Duodenal mucosa (tissue), 2 donors: ENCODE measurements at regions not wholly inside any gene's neighbourhood (a gene's known extent, or its start where the extent isn't known, plus 50 kb on each side); places are given as distances from the start of the nearest gene placed in this dataset.

Experiments used
- H3K27ac ChIP-seq: one replicate; pipeline ENCODE4 v1.7.0; 2013; ENCODE audit warnings: low read depth, low read length
- H3K27me3 ChIP-seq, 2 donors: one replicate each; pipeline ENCODE4 v1.7.0; 2013; ENCODE audit warnings: low read length in 2 of 2, control low read depth in 1 of 2; ENCODE audit not compliant: insufficient read depth in 2 of 2, control insufficient read depth in 1 of 2
- H3K36me3 ChIP-seq, 2 donors: one replicate each; pipeline ENCODE4 v1.7.0; 2013; ENCODE audit warnings: low read length in 2 of 2, control low read depth in 1 of 2; ENCODE audit not compliant: insufficient read depth in 2 of 2, control insufficient read depth in 1 of 2
- H3K4me1 ChIP-seq, 2 donors: one replicate each; pipeline ENCODE4 v1.7.0; 2013; ENCODE audit warnings: low read length in 2 of 2, control low read depth in 1 of 2; ENCODE audit not compliant: insufficient read depth in 2 of 2, control insufficient read depth in 1 of 2
- H3K4me3 ChIP-seq, 2 donors: one replicate each; pipeline ENCODE4 v1.7.0; 2013; ENCODE audit warnings: low read length in 2 of 2, low read depth in 1 of 2
- H3K9ac ChIP-seq, 2 donors: one replicate each; pipeline ENCODE4 v1.7.0; 2013; ENCODE audit warnings: low read length in 2 of 2, low read depth in 1 of 2
- H3K9me3 ChIP-seq, 2 donors: one replicate each; pipeline ENCODE4 v1.7.0; 2013; ENCODE audit warnings: low read length in 2 of 2, control low read depth in 1 of 2; ENCODE audit not compliant: control insufficient read depth in 1 of 2

GRCh38 chr3:110101361-110101760 is 764.0 kb upstream of the DPPA4 start:
- H3K4me1 ChIP-seq: no peaks in the 10 kb centered on the region
- H3K27ac ChIP-seq: no peak overlapping the region
- no peaks in the 10 kb centered on the region for H3K9me3 ChIP-seq
- H3K9ac ChIP-seq: no peak overlapping the region
- H3K27me3 ChIP-seq: no peaks in the 10 kb centered on the region
- H3K4me3 ChIP-seq: no peak overlapping the region
- H3K36me3 ChIP-seq: no peaks in the 10 kb centered on the region

GRCh38 chr3:110106805-110107204 is 769.5 kb upstream of the DPPA4 start:
- Histone ChIP-seq H3K9me3 (no peaks in the 10 kb centered on the region), H3K4me1 (no peaks in the 10 kb centered on the region), H3K27ac (no peak overlapping the region), H3K4me3 (no peak overlapping the region), H3K36me3 (no peaks in the 10 kb centered on the region), H3K27me3 (no peaks in the 10 kb centered on the region), H3K9ac (no peak overlapping the region)

DNA sequence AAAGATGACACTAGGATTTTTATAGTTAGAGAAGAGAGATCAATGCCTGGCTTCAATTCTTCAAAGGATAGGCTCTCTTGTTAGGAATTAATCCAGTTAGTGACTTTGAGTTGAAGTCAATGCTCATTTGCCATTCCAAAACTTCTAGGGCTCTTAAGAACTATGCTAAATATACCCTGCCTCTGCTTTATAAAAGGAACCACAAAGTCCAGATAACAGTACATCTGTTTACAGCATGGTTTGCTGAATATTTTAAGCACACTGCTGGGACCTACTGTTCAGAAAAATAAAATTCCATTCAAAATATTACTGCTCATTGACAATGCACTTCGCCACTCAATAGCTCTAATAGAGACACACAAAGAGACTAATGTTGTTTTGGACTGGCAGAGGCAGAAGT is 786.6 kb upstream of the DPPA4 start:
- no peaks in the 10 kb centered on the region for H3K9me3 ChIP-seq
- no peaks in the 10 kb centered on the region for H3K36me3 ChIP-seq
- H3K9ac ChIP-seq: no peak overlapping the region
- no peaks in the 10 kb centered on the region for H3K27me3 ChIP-seq
- H3K27ac ChIP-seq: no peak overlapping the region
- no peaks in the 10 kb centered on the region for H3K4me1 ChIP-seq
- no peak overlapping the region for H3K4me3 ChIP-seq

DNA sequence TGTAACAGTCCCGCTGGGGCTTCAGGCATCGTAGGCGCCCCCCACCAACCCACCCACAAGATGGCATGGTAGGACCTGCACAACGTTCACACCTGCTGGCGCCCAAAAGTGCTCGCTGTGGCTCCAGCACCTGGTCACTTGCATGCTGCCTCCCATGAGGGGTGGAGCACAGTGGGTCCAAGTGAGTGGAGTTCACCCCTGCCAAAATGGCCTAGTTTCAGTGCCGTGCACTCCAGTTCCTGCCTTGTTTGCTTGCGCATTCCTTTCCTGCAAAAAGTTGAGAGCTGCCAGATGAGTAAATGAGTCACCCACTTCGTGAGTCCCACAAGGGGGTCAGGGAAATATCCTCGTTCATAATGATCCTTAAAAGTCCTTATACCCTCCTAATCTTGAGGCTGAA is 788.7 kb upstream of the DPPA4 start:
- H3K9me3 ChIP-seq: no peaks in the 10 kb centered on the region
- H3K4me1 ChIP-seq: no peaks in the 10 kb centered on the region
- no peak overlapping the region for H3K9ac ChIP-seq
- H3K36me3 ChIP-seq: no peaks in the 10 kb centered on the region
- no peak overlapping the region for H3K27ac ChIP-seq
- no peaks in the 10 kb centered on the region for H3K27me3 ChIP-seq
- no peak overlapping the region for H3K4me3 ChIP-seq

- no peak overlapping the region for H3K27ac ChIP-seq
- H3K9me3 ChIP-seq: peaks cover 0 to 4% of the 10 kb centered on the region in 2 donors
- H3K4me3 ChIP-seq: no peak overlapping the region
- no peaks in the 10 kb centered on the region for H3K27me3 ChIP-seq
- no peaks in the 10 kb centered on the region for H3K36me3 ChIP-seq
- no peaks in the 10 kb centered on the region for H3K4me1 ChIP-seq
- H3K9ac ChIP-seq: no peak overlapping the region
These were observed 796.6 kb upstream of the DPPA4 start for GRCh38 chr3:110133971-110134370.

GRCh38 chr3:110139048-110139447 is 801.7 kb upstream of the DPPA4 start:
- H3K9me3 ChIP-seq: peaks cover 0 to 4% of the 10 kb centered on the region in 2 donors
- H3K27ac ChIP-seq: no peak overlapping the region
- no peak overlapping the region for H3K4me3 ChIP-seq
- no peaks in the 10 kb centered on the region for H3K27me3 ChIP-seq
- no peaks in the 10 kb centered on the region for H3K36me3 ChIP-seq
- H3K9ac ChIP-seq: no peak overlapping the region
- no peaks in the 10 kb centered on the region for H3K4me1 ChIP-seq

DNA sequence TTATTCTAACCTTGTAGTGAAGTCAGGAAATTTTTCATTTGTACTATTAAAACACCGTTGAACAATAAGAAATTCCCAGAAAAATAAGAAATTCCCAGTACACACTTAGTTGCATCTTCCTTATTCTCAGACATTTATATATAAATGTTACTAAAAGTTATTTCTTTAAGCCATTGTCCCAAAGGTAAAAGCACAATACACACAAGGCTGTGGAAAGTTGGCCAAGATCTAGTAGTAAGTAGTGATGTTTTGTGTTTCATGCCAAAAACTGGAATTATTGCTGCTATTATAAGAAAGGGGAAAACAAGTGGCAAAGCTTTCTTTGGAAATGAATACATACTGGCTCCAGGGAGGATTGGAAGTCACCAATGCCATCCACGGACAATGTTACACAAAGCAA is 802.5 kb upstream of the DPPA4 start:
- Histone ChIP-seq H3K27me3 (no peaks in the 10 kb centered on the region), H3K9ac (no peak overlapping the region), H3K4me1 (no peaks in the 10 kb centered on the region), H3K4me3 (no peak overlapping the region), H3K27ac (no peak overlapping the region), H3K9me3 (peaks cover 0 to 4% of the 10 kb centered on the region in 2 donors), H3K36me3 (no peaks in the 10 kb centered on the region)

DNA sequence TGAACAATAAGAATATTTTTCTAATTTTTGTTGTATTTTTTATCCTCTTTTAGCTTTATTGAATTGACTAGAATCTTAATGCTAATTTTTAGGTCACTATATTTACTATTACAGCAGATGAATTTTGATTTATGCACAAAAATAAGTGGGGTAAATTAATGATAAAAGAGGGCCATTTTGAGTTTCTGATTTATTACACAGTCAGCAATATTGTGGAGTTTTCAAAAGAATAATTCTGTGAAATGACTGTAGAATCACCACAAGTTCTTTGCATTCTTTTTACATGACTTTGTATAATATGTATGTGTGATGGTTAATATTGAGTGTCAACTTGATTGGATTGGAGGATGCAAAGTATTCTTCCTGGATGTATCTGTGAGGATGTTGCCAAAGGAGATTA is 812.4 kb upstream of the DPPA4 start:
- H3K4me1 ChIP-seq: no peaks in the 10 kb centered on the region
- H3K36me3 ChIP-seq: no peaks in the 10 kb centered on the region
- H3K27me3 ChIP-seq: no peaks in the 10 kb centered on the region
- peaks cover 0 to 3% of the 10 kb centered on the region in 2 donors for H3K9me3 ChIP-seq
- no peak overlapping the region for H3K9ac ChIP-seq
- no peak overlapping the region for H3K4me3 ChIP-seq
- H3K27ac ChIP-seq: no peak overlapping the region

DNA sequence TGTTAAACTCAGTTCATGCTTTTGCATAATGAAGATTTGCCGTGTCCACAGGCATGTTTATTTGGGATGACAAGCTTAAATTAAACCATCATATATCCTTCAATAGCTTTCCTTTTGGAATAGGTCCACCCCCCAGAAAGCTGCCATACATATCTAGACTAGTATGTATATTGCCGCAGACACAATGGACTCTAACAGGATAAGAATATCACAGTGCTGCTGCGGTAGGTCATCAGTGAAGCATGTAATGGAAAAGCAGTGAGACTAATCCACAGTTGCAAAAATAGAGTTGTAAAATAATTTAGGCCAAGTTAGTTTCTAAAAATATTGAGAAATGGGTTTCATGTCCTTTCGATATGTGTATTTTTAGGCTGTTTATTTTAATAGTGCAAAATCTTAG is 819.9 kb upstream of the DPPA4 start:
- Histone ChIP-seq H3K4me3 (no peak overlapping the region), H3K27me3 (no peaks in the 10 kb centered on the region), H3K4me1 (no peaks in the 10 kb centered on the region), H3K9ac (no peak overlapping the region), H3K27ac (no peak overlapping the region), H3K36me3 (no peaks in the 10 kb centered on the region), H3K9me3 (no peaks in the 10 kb centered on the region)

- Histone ChIP-seq H3K4me3 (no peak overlapping the region), H3K36me3 (no peaks in the 10 kb centered on the region), H3K9me3 (no peaks in the 10 kb centered on the region), H3K27me3 (no peaks in the 10 kb centered on the region), H3K27ac (no peak overlapping the region), H3K9ac (no peak overlapping the region), H3K4me1 (no peaks in the 10 kb centered on the region)
These were observed 827.5 kb upstream of the DPPA4 start for GRCh38 chr3:110164632-110165369.

DNA sequence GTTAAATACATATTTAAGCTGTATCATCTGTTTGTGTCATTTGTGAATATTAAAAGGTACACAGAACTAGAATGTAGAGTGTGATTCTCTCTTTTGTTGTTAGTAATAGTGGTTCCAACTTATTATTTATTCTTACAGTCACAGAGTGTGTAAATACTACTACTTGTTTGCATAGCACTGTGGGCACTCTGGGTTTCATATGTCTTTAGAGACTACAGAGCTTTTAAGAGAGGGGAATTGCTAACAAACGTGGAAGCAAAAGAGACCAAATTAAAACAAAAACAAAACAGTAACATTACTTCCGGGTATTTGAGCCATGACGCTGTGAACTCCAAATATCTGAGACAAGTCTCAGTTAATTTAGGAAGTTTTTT is 828.0 kb upstream of the DPPA4 start:
- H3K4me1 ChIP-seq: no peaks in the 10 kb centered on the region
- H3K27me3 ChIP-seq: no peaks in the 10 kb centered on the region
- no peaks in the 10 kb centered on the region for H3K36me3 ChIP-seq
- no peak overlapping the region for H3K4me3 ChIP-seq
- no peaks in the 10 kb centered on the region for H3K9me3 ChIP-seq
- no peak overlapping the region for H3K27ac ChIP-seq
- H3K9ac ChIP-seq: no peak overlapping the region
